Endothelial cell of umbilical vein (primary cell): ENCODE measurements at regions not wholly inside any gene's neighbourhood (a gene's known extent, or its start where the extent isn't known, plus 50 kb on each side); places are given as distances from the start of the nearest gene placed in this dataset.

Source experiments
- BruUV-seq: library from RNA; stranded (reverse); fragments of 400-500 nt; replicated peaks from 2 replicates; lab custom pipeline; 2021; lab: Mats Ljungman, UMichigan
- CTCF ChIA-PET: fragments of 300-600, 350-600 bp; sonication (Branson Sonifier 250); formaldehyde crosslinking; loops from one replicate; lab custom pipeline; 2021; ENCODE audit warnings: antibody characterized with exemption, inconsistent platforms; lab: Charles Lee
- POLR2A ChIA-PET: fragments of 300-600, 350-600 bp; sonication (Branson Sonifier 250); formaldehyde crosslinking; loops from one replicate; lab custom pipeline; 2021; ENCODE audit warnings: antibody characterized with exemption, inconsistent platforms; lab: Charles Lee
- DNase-seq: peaks from one replicate; pipeline ENCODE4 v3.0.0-alpha.2; 2011; ENCODE audit warnings: low read depth, low spot score
- FAIRE-seq: peaks from 2 replicates; lab custom pipeline; 2011; peaks lifted over from hg19 to GRCh38; lab: Jason Lieb, UNC
- H2AFZ ChIP-seq: 2 replicates; pipeline ENCODE4 v1.6.0; 2012; ENCODE audit warnings: low read depth, low read length, control low read depth, inconsistent platforms
- H3K27ac ChIP-seq: 2 replicates; pipeline ENCODE4 v1.5.1; 2011; ENCODE audit warnings: low read depth, mild to moderate bottlenecking, control low read depth, low read length, moderate library complexity; ENCODE audit not compliant: insufficient read depth
- H3K27me3 ChIP-seq, 2 experiments: 2 replicates each; pipeline versions ENCODE4 v1.6.0 to v1.6.1; 2011; ENCODE audit warnings: low read length in 2 of 2, mixed read lengths in 1 of 2; ENCODE audit not compliant: control insufficient read depth in 2 of 2, insufficient read depth in 2 of 2
- H3K36me3 ChIP-seq, 2 experiments: 2 replicates in 1 of 2; 3 replicates in 1 of 2; pipeline ENCODE4 v1.5.1; 2011; ENCODE audit warnings: low read length in 2 of 2, mild to moderate bottlenecking in 1 of 2, moderate library complexity in 1 of 2; ENCODE audit not compliant: control insufficient read depth in 2 of 2, insufficient read depth in 2 of 2; ENCODE audit errors: extremely low read depth in 1 of 2
- H3K4me1 ChIP-seq: 3 replicates; pipeline ENCODE4 v1.5.1; 2011; ENCODE audit warnings: mild to moderate bottlenecking, low read length; ENCODE audit not compliant: control insufficient read depth, insufficient read depth; ENCODE audit errors: extremely low read depth
- H3K4me2 ChIP-seq: 2 replicates; pipeline ENCODE4 v1.6.1; 2011; ENCODE audit warnings: low read length, control low read depth, mixed read lengths; ENCODE audit not compliant: insufficient read depth
- H3K4me3 ChIP-seq, 3 experiments: fragments of 200-600 bp in 1 of 3; sonication (generic), shearing (Covaris generic) in 1 of 3; replicated peaks in 1 of 3; 2 replicates each; pipeline ENCODE4 v1.5.1; 2011 to 2016; ENCODE audit warnings: control low read depth in 3 of 3, low read length in 3 of 3, mild to moderate bottlenecking in 2 of 3, inconsistent platforms in 1 of 3, low read depth in 1 of 3, moderate library complexity in 1 of 3; ENCODE audit not compliant: insufficient read depth in 1 of 3
- H3K79me2 ChIP-seq: 2 replicates; pipeline ENCODE4 v1.6.0; 2012; ENCODE audit warnings: low read length, inconsistent platforms; ENCODE audit not compliant: control insufficient read depth, insufficient read depth
- H3K9ac ChIP-seq: replicated peaks from 2 replicates; pipeline ENCODE3; 2011; ENCODE audit warnings: low read length, control low read depth; ENCODE audit not compliant: insufficient read depth; ENCODE audit errors: extremely low read depth
- H3K9me1 ChIP-seq: replicated peaks from 3 replicates; pipeline ENCODE4 v1.6.0; 2011; ENCODE audit warnings: mild to moderate bottlenecking, low read length; ENCODE audit not compliant: control insufficient read depth, insufficient read depth; ENCODE audit errors: extremely low read depth
- H3K9me3 ChIP-seq: replicated peaks from 2 replicates; pipeline ENCODE4 v1.5.1; 2012; ENCODE audit warnings: low read length, inconsistent platforms; ENCODE audit not compliant: control insufficient read depth, insufficient read depth
- H4K20me1 ChIP-seq: replicated peaks from 2 replicates; pipeline ENCODE3; 2011; ENCODE audit warnings: mild to moderate bottlenecking, low read length; ENCODE audit not compliant: control insufficient read depth, insufficient read depth; ENCODE audit errors: extremely low read depth
- EZH2 ChIP-seq: IDR thresholded peaks from 2 replicates; pipeline ENCODE4 v1.6.1; 2012; ENCODE audit warnings: borderline replicate concordance, low read depth, mild to moderate bottlenecking, moderate library complexity, low read length, inconsistent platforms; ENCODE audit not compliant: severe bottlenecking
- FOS ChIP-seq: IDR thresholded peaks from 2 replicates; pipeline ENCODE4 v1.6.1; 2011; ENCODE audit warnings: mild to moderate bottlenecking, low read length, moderate library complexity, borderline replicate concordance; ENCODE audit not compliant: insufficient read depth
- GATA2 ChIP-seq: IDR thresholded peaks from 2 replicates; pipeline ENCODE4 v1.7.0; 2011; ENCODE audit warnings: low read depth, mild to moderate bottlenecking, moderate library complexity, mixed read lengths, low read length; ENCODE audit not compliant: insufficient read length, insufficient read depth
- JUN ChIP-seq: IDR thresholded peaks from 2 replicates; pipeline ENCODE4 v1.6.1; 2011; ENCODE audit warnings: borderline replicate concordance, low read depth; ENCODE audit not compliant: insufficient read length, insufficient read depth
- MYC ChIP-seq: IDR thresholded peaks from one replicate; pipeline ENCODE4 v1.6.1; 2011; ENCODE audit warnings: mild to moderate bottlenecking, low read depth, low read length
- POLR2A ChIP-seq: IDR thresholded peaks from 2 replicates; pipeline ENCODE4 v1.6.1; 2012; ENCODE audit warnings: low read depth, mild to moderate bottlenecking, control low read depth, low read length
- POLR2AphosphoS5 ChIP-seq: IDR thresholded peaks from 2 replicates; pipeline ENCODE4 v1.6.1; 2012; ENCODE audit warnings: low read depth, mild to moderate bottlenecking, control low read depth, low read length, moderate library complexity; ENCODE audit not compliant: insufficient read depth
- dilution Hi-C: fragments of 300-500 bp; cut with MboI; formaldehyde crosslinking; loops from one replicate; pipeline ENCODE4 v1.15.0; 2019; ENCODE audit warnings: low sequenced_read_pairs; ENCODE audit not compliant: extremely low pct_ligation_motif_present
- intact Hi-C: fragments of 100-400 bp; cut with micrococcal nuclease; formaldehyde crosslinking; loops from one replicate; pipeline ENCODE4 v1.10.0; 2022
- TF ChIP-seq, protein P1 (sequence below), 2 donors: IDR thresholded peaks; 1 replicate in 1 of 2; 2 replicates in 1 of 2; pipeline ENCODE4 v1.5.1; 2011; ENCODE audit warnings: low read length in 2 of 2, mild to moderate bottlenecking in 2 of 2, moderate library complexity in 2 of 2, control low read depth in 1 of 2, inconsistent platforms in 1 of 2, low read depth in 1 of 2; ENCODE audit not compliant: insufficient read depth in 1 of 2; ENCODE audit errors: extremely low read depth in 1 of 2
- TF ChIP-seq, protein P2 (sequence below): IDR thresholded peaks from 2 replicates; pipeline ENCODE4 v1.6.1; 2011; ENCODE audit not compliant: insufficient read depth, insufficient read length

DNA sequence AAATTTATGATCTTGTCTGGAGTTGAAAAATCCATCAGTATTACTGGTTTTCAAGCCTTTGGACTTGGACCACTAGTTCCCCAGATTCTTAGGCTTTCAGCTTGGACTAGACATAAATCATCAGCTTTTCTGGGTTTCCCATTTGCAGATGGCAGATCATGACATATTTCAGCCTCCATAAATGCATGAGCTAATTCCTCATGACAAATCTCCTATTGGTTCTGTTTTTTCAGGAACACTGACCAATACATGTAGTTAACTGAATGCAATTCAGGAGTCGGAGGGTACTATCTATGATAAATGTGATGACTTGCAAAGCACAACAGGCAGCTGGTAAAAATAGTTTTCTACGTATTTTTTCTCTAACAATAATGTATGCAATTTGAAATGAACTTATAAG is 635.6 kb downstream of the TRAM1L1 start:
- Histone ChIP-seq H2AFZ (no peak overlapping the region), H3K27me3 (no peaks in the 10 kb centered on the region), H3K4me2 (no peak overlapping the region), H3K4me3 (no peak overlapping the region), H4K20me1 (no peaks in the 10 kb centered on the region), H3K9ac (no peak overlapping the region), H3K36me3 (no peaks in the 10 kb centered on the region), H3K9me1 (no peaks in the 10 kb centered on the region), H3K4me1 (no peaks in the 10 kb centered on the region), H3K79me2 (no peaks in the 10 kb centered on the region), H3K27ac (no peak overlapping the region), H3K9me3 (no peaks in the 10 kb centered on the region)
- FAIRE-seq (no peak), DNase-seq (no peak)
- ChIA-PET POLR2A (no interaction called here), CTCF (interaction anchor here (1.0 kb wide), 1 partner anchor 30 kb away, joined by 3 read pairs; no protein-coding TSS in a partner anchor)
- BruUV-seq: no TSS peak
- intact Hi-C loops: no loop called here
- dilution Hi-C loops: no loop called here
- TF ChIP-seq, protein P1, sequence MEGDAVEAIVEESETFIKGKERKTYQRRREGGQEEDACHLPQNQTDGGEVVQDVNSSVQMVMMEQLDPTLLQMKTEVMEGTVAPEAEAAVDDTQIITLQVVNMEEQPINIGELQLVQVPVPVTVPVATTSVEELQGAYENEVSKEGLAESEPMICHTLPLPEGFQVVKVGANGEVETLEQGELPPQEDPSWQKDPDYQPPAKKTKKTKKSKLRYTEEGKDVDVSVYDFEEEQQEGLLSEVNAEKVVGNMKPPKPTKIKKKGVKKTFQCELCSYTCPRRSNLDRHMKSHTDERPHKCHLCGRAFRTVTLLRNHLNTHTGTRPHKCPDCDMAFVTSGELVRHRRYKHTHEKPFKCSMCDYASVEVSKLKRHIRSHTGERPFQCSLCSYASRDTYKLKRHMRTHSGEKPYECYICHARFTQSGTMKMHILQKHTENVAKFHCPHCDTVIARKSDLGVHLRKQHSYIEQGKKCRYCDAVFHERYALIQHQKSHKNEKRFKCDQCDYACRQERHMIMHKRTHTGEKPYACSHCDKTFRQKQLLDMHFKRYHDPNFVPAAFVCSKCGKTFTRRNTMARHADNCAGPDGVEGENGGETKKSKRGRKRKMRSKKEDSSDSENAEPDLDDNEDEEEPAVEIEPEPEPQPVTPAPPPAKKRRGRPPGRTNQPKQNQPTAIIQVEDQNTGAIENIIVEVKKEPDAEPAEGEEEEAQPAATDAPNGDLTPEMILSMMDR (IDR thresholded peaks at IDR 0.05; ENCODE audit: extremely low read depth in 1 of 2, insufficient read depth in 1 of 2, low read depth in 1 of 2, low read length in 2 of 2): no peak
- TF ChIP-seq JUN (no peak), POLR2A (no peak), EZH2 (no peak), MYC (no peak), FOS (no peak), GATA2 (no peak), POLR2AphosphoS5 (no peak)
- TF ChIP-seq, protein P2, sequence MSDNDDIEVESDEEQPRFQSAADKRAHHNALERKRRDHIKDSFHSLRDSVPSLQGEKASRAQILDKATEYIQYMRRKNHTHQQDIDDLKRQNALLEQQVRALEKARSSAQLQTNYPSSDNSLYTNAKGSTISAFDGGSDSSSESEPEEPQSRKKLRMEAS: no peak
